ENCODE measurements at regions not wholly inside any gene's neighbourhood (a gene's known extent, or its start where the extent isn't known, plus 50 kb on each side); places are given as distances from the start of the nearest gene placed in this dataset.

DNA sequence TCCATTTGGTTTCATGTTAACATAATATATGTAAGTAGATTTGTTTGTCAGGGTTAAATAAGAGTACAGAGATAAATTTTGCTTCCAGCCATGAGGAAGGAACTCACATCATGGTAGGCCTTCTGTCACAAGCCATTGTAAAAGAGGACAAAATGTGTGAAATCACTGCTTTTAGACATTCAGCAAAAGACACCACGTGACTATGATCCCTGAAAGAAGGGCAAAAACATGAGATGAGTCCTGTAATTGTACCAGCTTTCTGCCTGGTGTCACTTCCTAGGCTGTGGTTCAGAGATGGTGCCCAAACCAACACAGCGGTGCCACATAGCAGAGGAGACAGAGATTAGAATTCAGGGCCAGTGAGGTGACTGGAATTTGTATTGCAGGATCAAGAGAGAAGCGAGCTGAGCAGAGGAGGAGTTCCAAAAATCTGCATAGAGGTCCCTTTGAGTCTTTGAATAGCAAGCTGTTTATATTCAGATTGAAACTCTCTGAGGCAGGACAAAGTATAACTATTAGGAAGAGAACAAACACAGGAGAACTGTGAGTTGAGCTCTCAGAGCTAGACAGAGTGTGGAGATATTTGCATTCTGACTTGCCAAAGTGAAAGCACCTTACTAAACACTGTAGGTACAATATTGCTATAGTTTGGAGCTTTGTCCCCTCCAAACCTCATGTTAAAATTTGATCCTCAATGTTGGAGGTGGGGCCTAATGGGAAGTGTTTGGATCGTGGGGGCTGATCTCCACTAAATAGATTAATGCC lies 52.6 kb upstream of the PDE7B start:
- DNase-seq (ENCODE audit: low read depth in 2 of 2) = no peak
- H3K4me3 ChIP-seq (replicated peaks in 1 of 2; ENCODE audit: low read depth in 2 of 2, low read length in 2 of 2) = no peak overlapping the region
- TF ChIP-seq, protein P1, sequence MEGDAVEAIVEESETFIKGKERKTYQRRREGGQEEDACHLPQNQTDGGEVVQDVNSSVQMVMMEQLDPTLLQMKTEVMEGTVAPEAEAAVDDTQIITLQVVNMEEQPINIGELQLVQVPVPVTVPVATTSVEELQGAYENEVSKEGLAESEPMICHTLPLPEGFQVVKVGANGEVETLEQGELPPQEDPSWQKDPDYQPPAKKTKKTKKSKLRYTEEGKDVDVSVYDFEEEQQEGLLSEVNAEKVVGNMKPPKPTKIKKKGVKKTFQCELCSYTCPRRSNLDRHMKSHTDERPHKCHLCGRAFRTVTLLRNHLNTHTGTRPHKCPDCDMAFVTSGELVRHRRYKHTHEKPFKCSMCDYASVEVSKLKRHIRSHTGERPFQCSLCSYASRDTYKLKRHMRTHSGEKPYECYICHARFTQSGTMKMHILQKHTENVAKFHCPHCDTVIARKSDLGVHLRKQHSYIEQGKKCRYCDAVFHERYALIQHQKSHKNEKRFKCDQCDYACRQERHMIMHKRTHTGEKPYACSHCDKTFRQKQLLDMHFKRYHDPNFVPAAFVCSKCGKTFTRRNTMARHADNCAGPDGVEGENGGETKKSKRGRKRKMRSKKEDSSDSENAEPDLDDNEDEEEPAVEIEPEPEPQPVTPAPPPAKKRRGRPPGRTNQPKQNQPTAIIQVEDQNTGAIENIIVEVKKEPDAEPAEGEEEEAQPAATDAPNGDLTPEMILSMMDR (IDR thresholded peaks at IDR 0.05; ENCODE audit: low read depth, low read length) = no peak

Measured in cardiac fibroblast (primary cell).